ENCODE measurements at regions not wholly inside any gene's neighbourhood (a gene's known extent, or its start where the extent isn't known, plus 50 kb on each side); places are given as distances from the start of the nearest gene placed in this dataset.

- dilution Hi-C loops (cut with MboI; ENCODE audit: extremely low pct_ligation_motif_present, low sequenced_read_pairs): no loop called here
- Histone ChIP-seq H3K4me2 (ENCODE audit: control insufficient read depth, extremely low read depth, insufficient read depth, low read depth, low read length) (no peak overlapping the region), H4K20me1 (ENCODE audit: control insufficient read depth, extremely low read depth, insufficient read depth, low read length) (no peaks in the 10 kb centered on the region), H3K36me3 (ENCODE audit: control insufficient read depth in 2 of 2, extremely low read depth in 1 of 2, insufficient read depth in 2 of 2, low read length in 2 of 2) (no peaks in the 10 kb centered on the region), H3K9me1 (ENCODE audit: control insufficient read depth, extremely low read depth, insufficient read depth, low read length) (no peaks in the 10 kb centered on the region), H3K9me3 (ENCODE audit: control insufficient read depth, low read depth, low read length) (no peaks in the 10 kb centered on the region), H3K79me2 (ENCODE audit: control insufficient read depth, insufficient read depth, low read length) (no peaks in the 10 kb centered on the region), H3K4me1 (ENCODE audit: control insufficient read depth, extremely low read depth, insufficient read depth, low read length) (peaks cover 22% of the 10 kb centered on the region), H3K4me3 (ENCODE audit: control insufficient read depth in 2 of 3, extremely low read depth in 1 of 3, insufficient read depth in 2 of 3, low read depth in 1 of 3, low read length in 3 of 3) (no peak overlapping the region), H2AFZ (ENCODE audit: control insufficient read depth, low read length) (peak overlapping the region; percentile 75), H3K9ac (ENCODE audit: control insufficient read depth, extremely low read depth, insufficient read depth, low read length) (no peak overlapping the region), H3K27me3 (ENCODE audit: control insufficient read depth, extremely low read depth, insufficient read depth, low read length) (no peaks in the 10 kb centered on the region), H3K27ac (ENCODE audit: control insufficient read depth, insufficient read depth, low read length) (peak overlapping the region; percentile 67)
- FAIRE-seq: peak; percentile 71
- TF ChIP-seq CTCF (optimal IDR thresholded peaks at IDR 0.05 in 1 of 3, IDR thresholded peaks at IDR 0.05 in 1 of 3, conservative IDR thresholded peaks at IDR 0.05 in 1 of 3; ENCODE audit: extremely low read depth in 1 of 3, insufficient read depth in 2 of 3, low read length in 3 of 3): no peak
- TF ChIP-seq EZH2 (IDR thresholded peaks at IDR 0.05; ENCODE audit: low read length): no peak
- DNase-seq (ENCODE audit: low read depth, low spot score): no peak
These were observed 96.0 kb upstream of the BTG3 start for GRCh38 chr21:17708522-17709265.

- Histone ChIP-seq H3K4me2 (ENCODE audit: control insufficient read depth, extremely low read depth, insufficient read depth, low read depth, low read length) (no peak overlapping the region), H3K27me3 (ENCODE audit: control insufficient read depth, extremely low read depth, insufficient read depth, low read length) (no peaks in the 10 kb centered on the region), H3K9ac (ENCODE audit: control insufficient read depth, extremely low read depth, insufficient read depth, low read length) (no peak overlapping the region), H3K9me3 (ENCODE audit: control insufficient read depth, low read depth, low read length) (peaks cover 2% of the 10 kb centered on the region), H3K4me3 (ENCODE audit: control insufficient read depth in 2 of 3, extremely low read depth in 1 of 3, insufficient read depth in 2 of 3, low read depth in 1 of 3, low read length in 3 of 3) (no peak overlapping the region), H3K27ac (ENCODE audit: control insufficient read depth, insufficient read depth, low read length) (no peak overlapping the region), H2AFZ (ENCODE audit: control insufficient read depth, low read length) (no peak overlapping the region), H3K9me1 (ENCODE audit: control insufficient read depth, extremely low read depth, insufficient read depth, low read length) (no peaks in the 10 kb centered on the region), H3K79me2 (ENCODE audit: control insufficient read depth, insufficient read depth, low read length) (no peaks in the 10 kb centered on the region), H3K4me1 (ENCODE audit: control insufficient read depth, extremely low read depth, insufficient read depth, low read length) (no peaks in the 10 kb centered on the region), H3K36me3 (ENCODE audit: control insufficient read depth in 2 of 2, extremely low read depth in 1 of 2, insufficient read depth in 2 of 2, low read length in 2 of 2) (no peaks in the 10 kb centered on the region), H4K20me1 (ENCODE audit: control insufficient read depth, extremely low read depth, insufficient read depth, low read length) (no peaks in the 10 kb centered on the region)
- FAIRE-seq: no peak
- TF ChIP-seq EZH2 (IDR thresholded peaks at IDR 0.05; ENCODE audit: low read length) (no peak), CTCF (optimal IDR thresholded peaks at IDR 0.05 in 1 of 3, IDR thresholded peaks at IDR 0.05 in 1 of 3, conservative IDR thresholded peaks at IDR 0.05 in 1 of 3; ENCODE audit: extremely low read depth in 1 of 3, insufficient read depth in 2 of 3, low read length in 3 of 3) (no peak)
- no peak for DNase-seq (ENCODE audit: low read depth, low spot score)
- dilution Hi-C loops (cut with MboI; ENCODE audit: extremely low pct_ligation_motif_present, low sequenced_read_pairs): no loop called here
These were observed 87.0 kb upstream of the BTG3 start for GRCh38 chr21:17699524-17700189.

Data from keratinocyte (primary cell).